Stimulated activated CD8-positive, alpha-beta memory T cell treated with anti-CD3 and anti-CD28 coated beads, Interleukin-15, amount 100 ng/mL, for 48 hours (primary cell): ENCODE measurements at regions not wholly inside any gene's neighbourhood (a gene's known extent, or its start where the extent isn't known, plus 50 kb on each side); places are given as distances from the start of the nearest gene placed in this dataset.
"Not testable (repeated sequence)": the region's sequence is repeated elsewhere in the genome, so short reads cannot be mapped to it uniquely, and the experiment has no call there.

ENCODE experiments used
- DNase-seq, 2 donors: peaks; one replicate each; pipeline ENCODE4 v3.0.0-alpha.2; 2020; ENCODE audit warnings: low read depth in 2 of 2

- DNase-seq: no peak
Observed at GRCh38 chr4:27635936-27636913, 775.6 kb downstream of the STIM2 start.

GRCh38 chr4:27638163-27638915 lies 777.7 kb downstream of the STIM2 start:
- no peak for DNase-seq

- no peak for DNase-seq
Observed at GRCh38 chr4:27643101-27643500, 782.5 kb downstream of the STIM2 start.

- DNase-seq: no peak
Observed at GRCh38 chr4:27648416-27648815, 787.8 kb downstream of the STIM2 start.

GRCh38 chr4:27662426-27662825 lies 801.8 kb downstream of the STIM2 start:
- DNase-seq: no peak

- DNase-seq: no peak
Observed at GRCh38 chr4:27666943-27667342, 806.3 kb downstream of the STIM2 start.

GRCh38 chr4:27668001-27668400 lies 807.4 kb downstream of the STIM2 start:
- DNase-seq: no peak

GRCh38 chr4:27678027-27678426 lies 817.4 kb downstream of the STIM2 start:
- no peak for DNase-seq

- peak in 1 of 2 donors; percentile 1 for DNase-seq
Observed at GRCh38 chr4:27684610-27685011, 824.0 kb downstream of the STIM2 start.

- no peak for DNase-seq
Observed at GRCh38 chr4:27685091-27685490, 824.5 kb downstream of the STIM2 start.

GRCh38 chr4:27685947-27686346 lies 825.3 kb downstream of the STIM2 start:
- DNase-seq: no peak

GRCh38 chr4:27692158-27692557 lies 831.5 kb downstream of the STIM2 start:
- no peak for DNase-seq

- DNase-seq: no peak
Observed at GRCh38 chr4:27692868-27693634, 832.4 kb downstream of the STIM2 start.

GRCh38 chr4:27696257-27696656 lies 835.6 kb downstream of the STIM2 start:
- not testable (repeated sequence) for DNase-seq

GRCh38 chr4:27701606-27702005 lies 841.0 kb downstream of the STIM2 start:
- no peak for DNase-seq

- DNase-seq: no peak
Observed at GRCh38 chr4:27702730-27703431, 842.2 kb downstream of the STIM2 start.

GRCh38 chr4:27703771-27704170 lies 843.1 kb downstream of the STIM2 start:
- DNase-seq: no peak

GRCh38 chr4:27711041-27711440 lies 850.4 kb downstream of the STIM2 start:
- DNase-seq: no peak

- no peak for DNase-seq
Observed at GRCh38 chr4:27714073-27714472, 853.4 kb downstream of the STIM2 start.

- DNase-seq: no peak
Observed at GRCh38 chr4:27716693-27717430, 856.2 kb downstream of the STIM2 start.

- no peak for DNase-seq
Observed at GRCh38 chr4:27717431-27717755, 856.8 kb downstream of the STIM2 start.
